NCI-H774 (cell line): ENCODE measurements at regions not wholly inside any gene's neighbourhood (a gene's known extent, or its start where the extent isn't known, plus 50 kb on each side); places are given as distances from the start of the nearest gene placed in this dataset.
A peak's percentile ranks its signal among the peaks of the same experiment; 100 is the strongest.
"Not testable (repeated sequence)": the region's sequence is repeated elsewhere in the genome, so short reads cannot be mapped to it uniquely, and the experiment has no call there.

Experiments used
- DNase-seq: peaks from one replicate; lab custom pipeline; 2025; lab: John Stamatoyannopoulos, UW

GRCh38 chr2:131738996-131739434 is 211.3 kb downstream of the CCDC74A start:
- DNase-seq, result not testable (repeated sequence)

GRCh38 chr2:131753640-131754561 is 226.2 kb downstream of the CCDC74A start:
- DNase-seq, result no peak

GRCh38 chr2:131754929-131755720 is 227.4 kb downstream of the CCDC74A start:
- no peak for DNase-seq

- DNase-seq, result no peak
Measured at GRCh38 chr2:131756141-131756907, 228.6 kb downstream of the CCDC74A start.

- DNase-seq, result not testable (repeated sequence)
Measured at GRCh38 chr2:131758941-131759340, 231.3 kb downstream of the CCDC74A start.

- not testable (repeated sequence) for DNase-seq
Measured at GRCh38 chr2:131774955-131775555, 247.4 kb downstream of the CCDC74A start.

- not testable (repeated sequence) for DNase-seq
Measured at GRCh38 chr2:131775903-131776506, 248.3 kb downstream of the CCDC74A start.

GRCh38 chr2:131780446-131780845 is 252.8 kb downstream of the CCDC74A start:
- DNase-seq, result not testable (repeated sequence)

- DNase-seq, result no peak
Measured at GRCh38 chr2:131801210-131801744, 273.6 kb downstream of the CCDC74A start.

GRCh38 chr2:131801745-131802350 is 274.2 kb downstream of the CCDC74A start:
- peak; percentile 5 for DNase-seq

- DNase-seq, result not testable (repeated sequence)
Measured at GRCh38 chr2:131802351-131802836, 274.7 kb downstream of the CCDC74A start.

- DNase-seq, result not testable (repeated sequence)
Measured at GRCh38 chr2:131803237-131803636, 275.5 kb downstream of the CCDC74A start.

- not testable (repeated sequence) for DNase-seq
Measured at GRCh38 chr2:131812605-131813004, 284.9 kb downstream of the CCDC74A start.

GRCh38 chr2:131813378-131813777 is 285.7 kb downstream of the CCDC74A start:
- not testable (repeated sequence) for DNase-seq

- DNase-seq, result not testable (repeated sequence)
Measured at GRCh38 chr2:131818267-131818973, 290.7 kb downstream of the CCDC74A start.

- DNase-seq, result not testable (repeated sequence)
Measured at GRCh38 chr2:131822237-131822721, 294.6 kb downstream of the CCDC74A start.

- DNase-seq, result not testable (repeated sequence)
Measured at GRCh38 chr2:131823058-131823457, 295.4 kb downstream of the CCDC74A start.

- DNase-seq, result not testable (repeated sequence)
Measured at GRCh38 chr2:131824986-131825385, 297.3 kb downstream of the CCDC74A start.

- no peak for DNase-seq
Measured at GRCh38 chr2:131827481-131828163, 299.9 kb downstream of the CCDC74A start.
